SJCRH30 (cell line): ENCODE measurements at regions not wholly inside any gene's neighbourhood (a gene's known extent, or its start where the extent isn't known, plus 50 kb on each side); places are given as distances from the start of the nearest gene placed in this dataset.

Experiments used
- DNase-seq, 2 experiments: peaks; one replicate each; pipeline ENCODE4 v3.0.0-alpha.2; 2015 to 2020
- H3K27ac ChIP-seq: fragments of 250-450 bp; sonication (Bioruptor Pico); 2 replicates; pipeline ENCODE4 v1.5.1; 2020; ENCODE audit warnings: mild to moderate bottlenecking, moderate library complexity
- H3K27me3 ChIP-seq: fragments of 250-450 bp; sonication (Bioruptor Pico); 2 replicates; pipeline ENCODE4 v1.5.1; 2020; ENCODE audit warnings: mild to moderate bottlenecking, moderate library complexity
- H3K36me3 ChIP-seq: fragments of 250-450 bp; sonication (Bioruptor Pico); 2 replicates; pipeline ENCODE4 v1.5.1; 2020; ENCODE audit warnings: mild to moderate bottlenecking, moderate library complexity
- H3K4me1 ChIP-seq: fragments of 250-450 bp; sonication (Bioruptor Pico); 2 replicates; pipeline ENCODE4 v1.5.1; 2020; ENCODE audit warnings: mild to moderate bottlenecking, moderate library complexity
- H3K4me3 ChIP-seq: fragments of 250-450 bp; sonication (Bioruptor Pico); 2 replicates; pipeline ENCODE4 v1.5.1; 2020; ENCODE audit warnings: mild to moderate bottlenecking, moderate library complexity
- H3K9me3 ChIP-seq: fragments of 250-450 bp; sonication (Bioruptor Pico); replicated peaks from 2 replicates; pipeline ENCODE4 v1.5.1; 2020; ENCODE audit warnings: mild to moderate bottlenecking, moderate library complexity

DNA sequence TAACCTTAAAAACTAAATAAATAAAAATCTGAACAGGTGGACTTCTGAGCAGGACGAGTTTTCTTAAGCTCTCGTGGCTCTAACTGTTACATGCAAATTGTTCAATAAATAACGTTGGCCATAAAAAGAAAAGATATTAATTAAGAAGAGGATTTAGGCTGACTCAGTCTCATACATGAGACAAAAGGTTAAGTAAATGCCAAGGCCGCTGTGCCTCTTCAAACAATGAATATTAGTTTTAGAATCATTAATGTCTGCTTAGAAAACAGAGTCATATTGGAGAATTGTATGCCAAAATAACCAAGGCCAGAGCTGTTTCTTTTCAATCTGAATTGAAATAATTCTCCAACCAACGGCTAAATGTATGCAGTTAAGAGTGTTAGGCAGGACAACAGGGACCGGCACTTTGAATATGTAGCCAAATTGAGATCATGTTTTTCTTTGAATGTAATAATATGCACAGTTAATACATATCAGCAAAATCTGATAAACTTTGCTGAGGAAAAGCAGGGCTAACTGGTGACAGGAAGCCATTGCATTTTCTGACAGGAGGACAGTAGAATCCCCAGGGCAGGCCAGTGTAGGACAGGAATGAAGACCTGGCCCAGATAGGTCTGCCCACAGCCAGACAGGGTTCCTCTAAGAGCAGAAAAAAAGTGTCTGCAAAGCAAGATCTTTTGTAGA, 1041.4 kb upstream of the FANCL start:
- Histone ChIP-seq H3K27ac (no peak overlapping the region), H3K4me3 (no peak overlapping the region), H3K4me1 (no peaks in the 10 kb centered on the region), H3K36me3 (no peaks in the 10 kb centered on the region), H3K9me3 (no peaks in the 10 kb centered on the region), H3K27me3 (no peaks in the 10 kb centered on the region)
- DNase-seq = no peak

DNA sequence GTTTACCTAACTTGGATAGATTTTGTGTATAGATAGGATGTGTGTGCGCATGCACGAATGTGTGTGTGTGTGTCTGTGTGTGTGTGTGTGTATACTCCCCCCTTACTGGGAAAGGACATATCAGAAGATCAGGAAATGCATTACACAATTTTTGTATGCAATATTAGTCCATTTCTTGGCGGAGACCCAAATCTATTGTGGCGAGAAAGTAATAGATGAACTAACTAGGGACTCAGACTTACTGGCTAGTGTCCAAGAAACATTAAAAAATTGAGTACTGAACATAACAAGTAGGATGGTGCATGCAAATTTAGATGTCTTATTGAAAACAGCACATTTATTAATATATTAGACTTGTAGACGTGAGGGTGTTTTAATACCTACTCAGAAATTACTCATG, 1036.5 kb upstream of the FANCL start:
- no peaks in the 10 kb centered on the region for H3K27me3 ChIP-seq
- H3K27ac ChIP-seq = no peak overlapping the region
- H3K4me1 ChIP-seq = no peaks in the 10 kb centered on the region
- no peak overlapping the region for H3K4me3 ChIP-seq
- H3K9me3 ChIP-seq = no peaks in the 10 kb centered on the region
- DNase-seq = peak in 1 of 2 experiments; percentile 3
- H3K36me3 ChIP-seq = no peaks in the 10 kb centered on the region

DNA sequence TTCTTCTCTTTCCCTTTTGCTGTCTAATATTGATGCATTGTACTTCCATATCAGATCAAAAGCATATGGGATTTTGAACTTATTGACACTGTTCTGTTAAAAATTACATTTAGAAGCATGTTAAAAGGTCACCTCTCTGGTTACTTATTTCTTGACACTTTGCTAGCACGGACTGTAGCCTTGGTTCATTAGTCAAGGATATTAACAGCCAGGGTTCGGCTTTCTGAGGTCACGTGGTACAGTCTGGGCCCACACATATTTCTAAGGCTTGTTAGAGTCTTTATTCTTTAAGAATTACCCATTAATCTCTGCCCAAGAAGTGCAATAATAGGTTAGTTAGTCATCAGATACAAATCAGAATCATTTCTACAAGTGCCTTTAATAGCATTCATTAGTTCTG, 1035.8 kb upstream of the FANCL start:
- Histone ChIP-seq H3K27me3 (no peaks in the 10 kb centered on the region), H3K36me3 (no peaks in the 10 kb centered on the region), H3K4me3 (no peak overlapping the region), H3K4me1 (no peaks in the 10 kb centered on the region), H3K9me3 (no peaks in the 10 kb centered on the region), H3K27ac (no peak overlapping the region)
- DNase-seq = peak in 1 of 2 experiments; percentile 24

DNA sequence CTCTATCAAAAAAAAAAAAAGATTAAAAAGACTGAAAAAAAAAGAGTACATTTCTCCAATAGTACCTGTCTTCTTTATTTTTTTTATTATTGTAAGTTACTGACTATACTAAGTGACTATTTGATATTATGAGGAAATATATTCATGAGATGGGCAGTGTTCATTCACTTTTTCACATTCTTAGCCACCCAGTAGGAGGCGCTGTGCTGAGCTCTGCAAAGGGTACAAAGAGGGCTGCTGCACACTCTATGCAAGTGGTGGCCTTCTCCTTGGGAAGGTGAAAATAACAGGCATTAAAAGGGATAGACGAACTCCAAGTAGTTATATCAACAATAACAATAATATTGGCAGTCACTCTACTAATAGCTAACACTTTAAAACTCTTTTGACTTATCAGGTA, 1034.9 kb upstream of the FANCL start:
- Histone ChIP-seq H3K9me3 (no peaks in the 10 kb centered on the region), H3K4me3 (no peak overlapping the region), H3K36me3 (no peaks in the 10 kb centered on the region), H3K27ac (no peak overlapping the region), H3K27me3 (no peaks in the 10 kb centered on the region), H3K4me1 (no peaks in the 10 kb centered on the region)
- DNase-seq = peak; percentile 10 to 44

DNA sequence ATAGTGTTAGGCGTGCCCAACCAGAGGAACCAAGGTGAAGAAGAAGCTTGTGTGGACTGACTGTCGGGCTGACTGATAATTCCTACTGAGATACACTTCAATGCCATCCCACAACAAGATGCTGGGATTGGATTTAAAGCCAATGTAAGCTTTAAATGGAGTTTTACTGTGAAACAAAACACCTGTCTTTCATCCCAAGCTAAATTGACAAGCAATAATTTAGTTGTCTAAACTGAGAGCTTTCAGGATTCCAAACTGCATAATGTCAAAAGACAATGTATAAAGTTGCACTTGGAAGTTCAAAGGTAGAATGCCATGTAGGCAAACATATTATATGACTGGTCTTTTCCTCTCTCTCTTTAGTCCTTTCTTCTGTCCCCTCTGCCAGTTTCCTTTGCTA, 1025.3 kb upstream of the FANCL start:
- no peaks in the 10 kb centered on the region for H3K9me3 ChIP-seq
- H3K27me3 ChIP-seq = no peaks in the 10 kb centered on the region
- H3K4me3 ChIP-seq = no peak overlapping the region
- no peaks in the 10 kb centered on the region for H3K4me1 ChIP-seq
- DNase-seq = no peak
- no peak overlapping the region for H3K27ac ChIP-seq
- H3K36me3 ChIP-seq = no peaks in the 10 kb centered on the region

DNA sequence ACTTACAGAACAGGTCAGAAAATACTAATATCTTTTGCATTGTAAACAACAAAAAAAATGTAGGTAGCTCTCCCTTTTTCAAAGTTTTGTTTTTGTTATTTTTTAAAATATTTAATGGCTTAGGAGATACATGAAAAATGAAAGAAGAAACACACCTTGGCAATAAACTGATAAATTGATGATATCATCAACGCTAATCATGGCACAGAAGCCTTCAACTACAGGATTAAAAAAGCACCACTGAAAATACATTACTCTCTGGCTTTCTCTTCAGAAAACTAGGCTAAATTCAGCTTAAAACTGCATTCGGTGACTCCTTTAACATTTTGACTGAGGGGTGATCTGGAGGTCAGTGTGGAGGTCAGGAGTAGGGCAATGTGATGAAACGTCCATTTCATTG, 1018.8 kb upstream of the FANCL start:
- Histone ChIP-seq H3K4me1 (no peaks in the 10 kb centered on the region), H3K36me3 (no peaks in the 10 kb centered on the region), H3K9me3 (no peaks in the 10 kb centered on the region), H3K27ac (no peak overlapping the region), H3K27me3 (no peaks in the 10 kb centered on the region), H3K4me3 (no peak overlapping the region)
- no peak for DNase-seq

DNA sequence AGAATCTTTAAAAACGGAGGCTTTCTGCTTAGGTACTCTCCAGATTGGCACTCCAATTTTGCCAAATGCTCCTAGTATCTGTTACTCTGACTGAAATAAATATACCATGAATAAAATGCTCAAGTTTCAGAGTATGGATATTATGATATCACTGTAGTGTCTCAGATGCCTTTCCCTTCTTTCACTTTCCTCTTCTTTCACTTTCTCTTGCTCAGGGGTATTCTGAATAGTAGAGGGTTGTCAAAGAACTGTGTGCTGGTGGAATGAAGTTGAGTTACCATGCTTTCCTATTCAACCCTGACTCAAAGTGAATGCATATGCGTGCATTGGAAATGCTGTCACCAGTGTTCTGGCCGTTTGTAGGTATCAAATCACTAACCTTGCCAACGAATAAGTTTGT, 1015.2 kb upstream of the FANCL start:
- Histone ChIP-seq H3K36me3 (no peaks in the 10 kb centered on the region), H3K4me3 (no peak overlapping the region), H3K4me1 (no peaks in the 10 kb centered on the region), H3K27ac (no peak overlapping the region), H3K9me3 (no peaks in the 10 kb centered on the region), H3K27me3 (no peaks in the 10 kb centered on the region)
- no peak for DNase-seq

DNA sequence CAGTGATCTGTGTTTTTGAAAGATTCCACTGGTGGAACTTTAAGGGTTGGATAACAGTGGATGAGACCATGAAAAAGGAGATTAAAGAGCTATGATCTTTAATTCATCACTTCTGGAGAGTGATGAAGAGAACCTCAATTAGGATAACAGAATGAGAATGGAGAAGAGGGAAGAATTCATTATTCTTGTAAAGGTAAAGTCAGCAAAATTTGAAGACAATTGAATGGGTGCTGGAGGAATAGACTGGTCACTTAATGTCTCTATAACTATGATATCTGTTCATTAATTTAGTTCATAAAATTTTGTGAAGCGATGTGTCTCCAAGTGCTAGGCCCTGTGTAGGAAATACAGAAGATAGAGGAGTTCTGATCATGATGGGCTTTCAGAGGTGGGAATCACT, 1013.2 kb upstream of the FANCL start:
- no peaks in the 10 kb centered on the region for H3K9me3 ChIP-seq
- H3K27me3 ChIP-seq = peaks cover 3% of the 10 kb centered on the region; the same call in 1 of the 2 replicates
- H3K4me3 ChIP-seq = no peak overlapping the region
- H3K27ac ChIP-seq = no peak overlapping the region
- no peak for DNase-seq
- no peaks in the 10 kb centered on the region for H3K36me3 ChIP-seq
- no peaks in the 10 kb centered on the region for H3K4me1 ChIP-seq

DNA sequence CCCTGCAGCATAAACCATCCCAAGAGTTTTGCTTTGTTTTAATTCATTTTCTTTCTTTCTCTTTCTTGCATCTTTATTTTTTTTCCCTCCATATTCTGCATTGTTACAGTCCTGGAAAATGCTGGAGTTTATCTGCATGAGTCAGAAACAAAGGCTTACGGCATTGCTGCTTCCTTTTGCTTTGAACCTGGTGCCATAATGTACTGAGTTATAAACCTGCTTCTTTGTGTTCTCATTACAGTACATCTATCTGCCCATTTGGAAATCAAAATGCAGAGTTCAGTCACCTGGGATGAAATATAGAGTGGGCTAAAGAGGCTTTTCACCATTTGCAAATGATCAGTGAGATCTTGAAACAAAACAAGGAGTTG, 1009.2 kb upstream of the FANCL start:
- Histone ChIP-seq H3K4me1 (no peaks in the 10 kb centered on the region), H3K9me3 (no peaks in the 10 kb centered on the region), H3K36me3 (no peaks in the 10 kb centered on the region), H3K27ac (no peak overlapping the region), H3K27me3 (peaks cover 3% of the 10 kb centered on the region; the same call in 1 of the 2 replicates), H3K4me3 (no peak overlapping the region)
- DNase-seq = peak in 1 of 2 experiments; percentile 4

DNA sequence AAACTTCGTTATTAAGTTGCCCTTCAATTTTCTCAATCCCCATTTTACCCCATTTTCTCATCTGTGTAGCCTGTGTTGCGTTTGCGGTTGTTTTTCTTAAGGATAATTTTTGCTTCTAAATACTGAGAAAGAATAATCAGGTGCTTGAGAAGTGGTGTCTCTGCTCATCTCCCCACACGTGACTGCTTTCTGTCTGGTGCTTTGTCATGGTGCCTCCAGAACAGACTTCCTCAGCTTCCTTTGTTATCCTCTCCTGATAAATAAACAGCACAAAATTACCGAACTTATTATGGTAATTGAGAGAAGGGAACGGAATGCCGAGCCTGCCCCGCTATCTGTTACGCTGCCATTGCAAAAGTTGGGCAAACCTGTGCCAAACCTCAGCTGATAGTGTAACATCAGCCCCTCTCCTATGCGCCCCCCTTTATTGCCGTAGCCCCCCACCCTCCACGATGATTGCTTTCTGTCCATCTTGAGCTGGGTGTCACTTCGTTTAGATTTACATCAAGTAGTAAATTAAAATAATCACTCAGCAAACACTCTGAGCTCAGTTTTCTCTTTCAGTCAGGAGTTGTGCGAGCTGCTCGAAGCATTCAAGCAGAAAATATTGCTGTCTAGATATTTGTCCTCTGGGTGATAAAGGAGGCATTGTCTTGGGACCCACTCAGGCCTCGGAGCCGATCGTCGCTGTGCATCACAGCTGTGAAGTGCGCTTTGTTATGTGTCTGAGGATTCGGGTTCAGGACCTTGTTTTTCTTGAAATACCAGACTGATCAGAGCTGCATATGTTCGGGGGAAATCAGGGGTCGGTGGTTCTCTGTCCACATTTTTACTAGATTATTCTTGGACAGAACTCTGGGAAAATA, 1008.5 kb upstream of the FANCL start:
- no peaks in the 10 kb centered on the region for H3K4me1 ChIP-seq
- no peaks in the 10 kb centered on the region for H3K36me3 ChIP-seq
- peaks cover 3% of the 10 kb centered on the region; the same call in 1 of the 2 replicates for H3K27me3 ChIP-seq
- no peak overlapping the region for H3K4me3 ChIP-seq
- DNase-seq = peak; percentile 34 to 66
- no peaks in the 10 kb centered on the region for H3K9me3 ChIP-seq
- H3K27ac ChIP-seq = no peak overlapping the region

DNA sequence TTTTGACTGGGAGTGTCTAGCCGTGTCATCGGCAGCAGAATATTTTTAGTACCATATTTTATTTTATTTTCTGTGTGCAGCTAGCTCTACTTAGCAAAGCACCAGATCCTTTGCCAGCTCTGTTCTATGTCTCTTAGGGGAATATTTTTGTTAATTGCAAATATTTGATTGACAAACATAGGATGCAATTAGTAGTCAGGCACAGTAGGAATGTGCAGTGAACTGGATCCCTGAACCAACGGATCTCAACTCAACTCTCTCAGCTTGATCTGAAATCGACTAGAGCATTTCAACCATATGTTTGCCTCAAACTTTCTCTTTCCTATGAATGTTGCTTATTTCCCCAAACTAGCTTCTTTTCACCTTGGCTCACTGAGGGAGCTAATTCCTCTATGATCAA, 998.0 kb upstream of the FANCL start:
- no peaks in the 10 kb centered on the region for H3K9me3 ChIP-seq
- H3K27ac ChIP-seq = no peak overlapping the region
- H3K27me3 ChIP-seq = 0 out of 2 replicates have a peak, but pooled peaks cover 2% of the 10 kb centered on the region
- no peaks in the 10 kb centered on the region for H3K4me1 ChIP-seq
- H3K36me3 ChIP-seq = no peaks in the 10 kb centered on the region; the same call in 1 of the 2 replicates
- no peak for DNase-seq
- H3K4me3 ChIP-seq = no peak overlapping the region

DNA sequence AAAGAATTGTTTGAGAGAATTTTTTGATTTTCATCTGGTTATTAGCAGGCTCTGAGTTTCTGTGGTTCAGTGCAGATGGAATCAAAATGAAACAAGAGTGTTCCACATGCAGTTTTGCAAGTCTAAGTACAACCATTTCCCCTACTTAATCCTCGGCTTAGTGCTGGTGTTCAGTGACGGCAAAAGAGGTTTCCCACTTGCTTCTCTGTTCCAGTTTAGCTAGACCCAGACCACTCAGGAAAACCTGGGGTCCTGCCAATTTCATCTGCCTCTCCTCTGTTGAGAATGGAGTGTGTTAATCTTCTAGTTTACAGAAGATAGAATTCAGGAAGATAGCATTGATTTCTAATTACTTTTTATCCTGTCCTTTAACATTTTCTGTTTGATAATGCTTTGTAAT, 996.2 kb upstream of the FANCL start:
- peak in 1 of 2 experiments; percentile 17 for DNase-seq
- Histone ChIP-seq H3K9me3 (no peaks in the 10 kb centered on the region), H3K27me3 (0 out of 2 replicates have a peak, but pooled peaks cover 2% of the 10 kb centered on the region), H3K36me3 (no peaks in the 10 kb centered on the region), H3K27ac (no peak overlapping the region), H3K4me1 (no peaks in the 10 kb centered on the region), H3K4me3 (no peak overlapping the region)

DNA sequence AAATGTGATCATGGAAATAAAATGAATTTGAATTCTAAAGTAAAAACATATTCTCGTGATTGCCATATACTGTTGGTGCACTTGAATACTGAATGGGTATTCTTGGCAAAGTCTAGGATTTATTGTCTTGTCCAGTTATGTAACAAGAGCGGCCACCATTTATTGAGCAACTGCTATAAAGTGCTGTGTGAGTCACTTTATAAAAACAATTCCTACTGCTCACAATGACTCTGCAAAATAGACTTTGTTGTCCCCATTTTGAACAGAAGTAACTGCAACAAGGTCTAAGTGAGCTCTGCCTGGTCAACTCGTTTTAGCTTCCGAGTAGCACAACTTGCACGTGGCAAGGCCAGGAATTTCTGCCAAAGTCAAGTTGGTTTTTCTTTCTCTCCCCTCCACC, 995.6 kb upstream of the FANCL start:
- 0 out of 2 replicates have a peak, but pooled peaks cover 2% of the 10 kb centered on the region for H3K27me3 ChIP-seq
- no peaks in the 10 kb centered on the region for H3K36me3 ChIP-seq
- no peak overlapping the region for H3K4me3 ChIP-seq
- H3K4me1 ChIP-seq = no peaks in the 10 kb centered on the region
- H3K9me3 ChIP-seq = no peaks in the 10 kb centered on the region
- H3K27ac ChIP-seq = no peak overlapping the region
- no peak for DNase-seq

DNA sequence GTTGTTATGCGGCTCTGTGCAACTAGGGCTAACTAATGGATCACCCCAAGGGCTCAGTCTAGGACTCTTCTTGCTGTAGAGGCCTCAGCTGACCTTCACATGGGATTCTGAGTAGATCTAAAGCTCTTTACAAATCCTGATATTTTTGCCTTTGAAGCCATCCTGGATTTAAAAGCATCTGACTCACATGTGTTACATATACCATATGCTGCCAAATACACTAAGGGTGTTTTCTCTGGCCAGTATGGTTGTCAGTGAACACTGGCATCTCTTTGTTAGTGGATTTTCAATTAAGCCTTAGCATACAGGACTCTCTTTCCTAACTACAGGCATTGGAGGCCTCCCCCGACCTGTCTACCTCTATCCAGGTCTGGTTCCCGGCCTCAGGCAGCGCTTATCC, 992.8 kb upstream of the FANCL start:
- Histone ChIP-seq H3K27ac (no peak overlapping the region), H3K9me3 (no peaks in the 10 kb centered on the region; the same call in 1 of the 2 replicates), H3K4me3 (no peak overlapping the region), H3K36me3 (no peaks in the 10 kb centered on the region), H3K4me1 (no peaks in the 10 kb centered on the region), H3K27me3 (0 out of 2 replicates have a peak, but pooled peaks cover 2% of the 10 kb centered on the region)
- no peak for DNase-seq

DNA sequence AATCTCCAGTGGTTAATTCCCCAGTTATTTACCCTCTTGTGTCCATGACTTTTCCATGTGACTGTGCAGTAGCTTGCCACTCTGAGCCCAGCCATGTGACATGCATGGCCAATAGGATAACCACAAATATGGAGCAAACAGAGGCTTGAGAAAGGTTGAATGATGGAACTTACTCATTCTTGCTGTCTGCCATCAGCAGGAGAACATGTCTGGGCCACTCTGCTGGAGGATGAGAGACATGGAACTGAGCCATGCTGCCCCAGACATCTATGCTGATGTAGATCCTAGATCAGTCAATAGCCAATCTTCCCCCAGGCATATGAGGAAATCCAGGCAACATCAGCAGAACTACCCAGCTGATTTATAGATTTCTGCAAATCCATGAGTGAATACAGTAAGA, 992.3 kb upstream of the FANCL start:
- Histone ChIP-seq H3K4me1 (no peaks in the 10 kb centered on the region), H3K36me3 (no peaks in the 10 kb centered on the region), H3K27me3 (0 out of 2 replicates have a peak, but pooled peaks cover 2% of the 10 kb centered on the region), H3K9me3 (no peaks in the 10 kb centered on the region; the same call in 1 of the 2 replicates), H3K4me3 (no peak overlapping the region), H3K27ac (no peak overlapping the region)
- DNase-seq = no peak
